Activated gamma-delta T cell (primary cell): ENCODE measurements at regions not wholly inside any gene's neighbourhood (a gene's known extent, or its start where the extent isn't known, plus 50 kb on each side); places are given as distances from the start of the nearest gene placed in this dataset.

Experiments
- DNase-seq: peaks from one replicate; lab custom pipeline; 2025; lab: John Stamatoyannopoulos, UW

- DNase-seq: no peak
Observed at GRCh38 chr1:194338241-194338948, 1152.0 kb upstream of the B3GALT2 start.

- no peak for DNase-seq
Observed at GRCh38 chr1:194333240-194333639, 1146.8 kb upstream of the B3GALT2 start.

GRCh38 chr1:194331758-194332157, 1145.3 kb upstream of the B3GALT2 start:
- no peak for DNase-seq

GRCh38 chr1:194322751-194323150, 1136.3 kb upstream of the B3GALT2 start:
- DNase-seq: no peak

GRCh38 chr1:194318790-194319280, 1132.4 kb upstream of the B3GALT2 start:
- no peak for DNase-seq

GRCh38 chr1:194309697-194310096, 1123.3 kb upstream of the B3GALT2 start:
- DNase-seq: no peak

GRCh38 chr1:194309269-194309668, 1122.9 kb upstream of the B3GALT2 start:
- no peak for DNase-seq

- DNase-seq: no peak
Observed at GRCh38 chr1:194300776-194301175, 1114.4 kb upstream of the B3GALT2 start.

- DNase-seq: no peak
Observed at GRCh38 chr1:194300340-194300739, 1113.9 kb upstream of the B3GALT2 start.

GRCh38 chr1:194298007-194298598, 1111.7 kb upstream of the B3GALT2 start:
- no peak for DNase-seq

- no peak for DNase-seq
Observed at GRCh38 chr1:194297094-194297493, 1110.7 kb upstream of the B3GALT2 start.

- no peak for DNase-seq
Observed at GRCh38 chr1:194296201-194296600, 1109.8 kb upstream of the B3GALT2 start.

- no peak for DNase-seq
Observed at GRCh38 chr1:194295685-194296084, 1109.3 kb upstream of the B3GALT2 start.

- DNase-seq: no peak
Observed at GRCh38 chr1:194293851-194294405, 1107.5 kb upstream of the B3GALT2 start.

GRCh38 chr1:194292966-194293365, 1106.6 kb upstream of the B3GALT2 start:
- DNase-seq: no peak

- no peak for DNase-seq
Observed at GRCh38 chr1:194289569-194290266, 1103.3 kb upstream of the B3GALT2 start.

GRCh38 chr1:194288238-194288637, 1101.8 kb upstream of the B3GALT2 start:
- DNase-seq: no peak

- DNase-seq: no peak
Observed at GRCh38 chr1:194281376-194281775, 1095.0 kb upstream of the B3GALT2 start.

GRCh38 chr1:194280463-194280862, 1094.0 kb upstream of the B3GALT2 start:
- DNase-seq: no peak

GRCh38 chr1:194279975-194280374, 1093.6 kb upstream of the B3GALT2 start:
- DNase-seq: no peak

GRCh38 chr1:194277927-194278326, 1091.5 kb upstream of the B3GALT2 start:
- DNase-seq: no peak

GRCh38 chr1:194273660-194274059, 1087.2 kb upstream of the B3GALT2 start:
- no peak for DNase-seq

- no peak for DNase-seq
Observed at GRCh38 chr1:194268839-194269238, 1082.4 kb upstream of the B3GALT2 start.
